ENCODE measurements at regions not wholly inside any gene's neighbourhood (a gene's known extent, or its start where the extent isn't known, plus 50 kb on each side); places are given as distances from the start of the nearest gene placed in this dataset.

DNA sequence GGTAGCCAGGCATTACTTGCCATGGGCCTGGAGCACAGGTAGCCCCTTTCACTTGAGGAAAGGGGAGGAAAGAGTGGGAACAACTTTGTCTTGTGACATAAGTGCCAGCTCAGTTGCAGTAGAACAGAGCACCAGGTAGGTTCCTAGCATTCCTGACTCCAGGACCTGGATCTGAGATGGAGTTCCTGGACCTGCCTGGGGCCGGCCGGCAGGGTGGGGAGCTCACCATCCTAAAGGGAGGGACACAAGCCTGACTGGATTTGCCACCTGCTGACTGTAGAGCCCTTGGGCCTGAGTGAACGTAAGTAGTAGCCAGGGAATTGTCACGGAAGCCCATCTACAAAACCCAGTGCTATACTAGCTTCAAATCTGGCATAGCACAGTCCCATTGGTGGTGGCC is 653.3 kb upstream of the CDH6 start (continued):
- TF ChIP-seq, protein P1, sequence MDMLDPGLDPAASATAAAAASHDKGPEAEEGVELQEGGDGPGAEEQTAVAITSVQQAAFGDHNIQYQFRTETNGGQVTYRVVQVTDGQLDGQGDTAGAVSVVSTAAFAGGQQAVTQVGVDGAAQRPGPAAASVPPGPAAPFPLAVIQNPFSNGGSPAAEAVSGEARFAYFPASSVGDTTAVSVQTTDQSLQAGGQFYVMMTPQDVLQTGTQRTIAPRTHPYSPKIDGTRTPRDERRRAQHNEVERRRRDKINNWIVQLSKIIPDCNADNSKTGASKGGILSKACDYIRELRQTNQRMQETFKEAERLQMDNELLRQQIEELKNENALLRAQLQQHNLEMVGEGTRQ (IDR thresholded peaks at IDR 0.05; ENCODE audit: borderline replicate concordance, low read depth, low read length), result no peak

DNA sequence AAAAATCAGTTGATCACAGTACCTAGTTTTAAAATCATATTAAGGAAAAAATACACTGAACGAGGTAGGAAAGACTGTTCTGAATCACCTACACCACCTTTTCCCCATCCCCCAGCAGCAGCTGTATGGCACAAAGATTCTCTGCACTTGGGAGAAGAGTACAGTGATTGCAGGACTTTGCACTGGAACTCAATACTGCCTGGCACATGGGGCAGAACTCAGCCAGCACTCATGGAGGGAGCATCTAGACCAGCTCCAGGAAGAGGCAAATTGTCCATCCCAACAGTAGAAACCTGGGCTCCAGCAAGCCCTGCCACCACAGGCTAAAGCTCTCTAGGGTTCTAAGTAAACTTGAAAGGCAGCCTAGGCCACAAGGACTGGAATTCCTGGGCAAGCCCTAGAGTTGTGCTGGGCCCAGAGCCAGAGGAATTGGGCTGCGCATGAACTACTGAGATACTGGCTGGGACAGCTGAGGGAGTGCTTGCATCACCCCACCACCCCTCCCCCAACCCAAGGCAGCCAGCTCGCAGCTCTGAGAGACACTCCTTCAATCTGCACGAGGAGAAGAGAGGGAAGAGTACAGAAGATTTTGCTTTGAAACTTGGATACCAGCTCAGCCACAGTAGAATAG is 654.4 kb upstream of the CDH6 start:
- Histone ChIP-seq H3K36me3 (replicated peaks in 1 of 2; ENCODE audit: control insufficient read depth in 1 of 2, insufficient read depth in 2 of 2, low read length in 1 of 2) (no peaks in the 10 kb centered on the region), H4K20me1 (ENCODE audit: insufficient read depth) (no peaks in the 10 kb centered on the region), H3K4me2 (no peak overlapping the region), H2AFZ (ENCODE audit: low read depth) (no peak overlapping the region), H3K27ac (ENCODE audit: low read depth in 2 of 2, low read length in 1 of 2) (no peak overlapping the region), H3K9ac (no peak overlapping the region), H3K4me3 (ENCODE audit: low read depth in 2 of 2, low read length in 1 of 2) (no peak overlapping the region), H3K27me3 (ENCODE audit: insufficient read depth) (no peaks in the 10 kb centered on the region), H3K9me3 (no peaks in the 10 kb centered on the region), H3K4me1 (ENCODE audit: control insufficient read depth in 1 of 2, insufficient read depth in 2 of 2, low read depth in 1 of 2, low read length in 1 of 2) (no peaks in the 10 kb centered on the region), H3F3A (replicated peaks; ENCODE audit: insufficient read depth) (no peaks in the 10 kb centered on the region), H3K79me2 (ENCODE audit: insufficient read depth) (no peaks in the 10 kb centered on the region), H3K9me2 (no peaks in the 10 kb centered on the region)
- no peak for DNase-seq
- TF ChIP-seq, protein P1 (IDR thresholded peaks at IDR 0.05; ENCODE audit: borderline replicate concordance, low read depth, low read length), result no peak
- no peak for TF ChIP-seq TCF12 (IDR thresholded peaks at IDR 0.05)
- TF ChIP-seq GATA2 (CRISPR knock-in tag; IDR thresholded peaks at IDR 0.05), result no peak
- TF ChIP-seq, protein P2, sequence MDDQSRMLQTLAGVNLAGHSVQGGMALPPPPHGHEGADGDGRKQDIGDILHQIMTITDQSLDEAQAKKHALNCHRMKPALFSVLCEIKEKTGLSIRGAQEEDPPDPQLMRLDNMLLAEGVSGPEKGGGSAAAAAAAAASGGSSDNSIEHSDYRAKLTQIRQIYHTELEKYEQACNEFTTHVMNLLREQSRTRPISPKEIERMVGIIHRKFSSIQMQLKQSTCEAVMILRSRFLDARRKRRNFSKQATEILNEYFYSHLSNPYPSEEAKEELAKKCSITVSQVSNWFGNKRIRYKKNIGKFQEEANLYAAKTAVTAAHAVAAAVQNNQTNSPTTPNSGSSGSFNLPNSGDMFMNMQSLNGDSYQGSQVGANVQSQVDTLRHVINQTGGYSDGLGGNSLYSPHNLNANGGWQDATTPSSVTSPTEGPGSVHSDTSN (IDR thresholded peaks at IDR 0.05), result no peak
- TF ChIP-seq RAD21 (IDR thresholded peaks at IDR 0.05; ENCODE audit: low read length), result no peak
- TF ChIP-seq, protein P3, sequence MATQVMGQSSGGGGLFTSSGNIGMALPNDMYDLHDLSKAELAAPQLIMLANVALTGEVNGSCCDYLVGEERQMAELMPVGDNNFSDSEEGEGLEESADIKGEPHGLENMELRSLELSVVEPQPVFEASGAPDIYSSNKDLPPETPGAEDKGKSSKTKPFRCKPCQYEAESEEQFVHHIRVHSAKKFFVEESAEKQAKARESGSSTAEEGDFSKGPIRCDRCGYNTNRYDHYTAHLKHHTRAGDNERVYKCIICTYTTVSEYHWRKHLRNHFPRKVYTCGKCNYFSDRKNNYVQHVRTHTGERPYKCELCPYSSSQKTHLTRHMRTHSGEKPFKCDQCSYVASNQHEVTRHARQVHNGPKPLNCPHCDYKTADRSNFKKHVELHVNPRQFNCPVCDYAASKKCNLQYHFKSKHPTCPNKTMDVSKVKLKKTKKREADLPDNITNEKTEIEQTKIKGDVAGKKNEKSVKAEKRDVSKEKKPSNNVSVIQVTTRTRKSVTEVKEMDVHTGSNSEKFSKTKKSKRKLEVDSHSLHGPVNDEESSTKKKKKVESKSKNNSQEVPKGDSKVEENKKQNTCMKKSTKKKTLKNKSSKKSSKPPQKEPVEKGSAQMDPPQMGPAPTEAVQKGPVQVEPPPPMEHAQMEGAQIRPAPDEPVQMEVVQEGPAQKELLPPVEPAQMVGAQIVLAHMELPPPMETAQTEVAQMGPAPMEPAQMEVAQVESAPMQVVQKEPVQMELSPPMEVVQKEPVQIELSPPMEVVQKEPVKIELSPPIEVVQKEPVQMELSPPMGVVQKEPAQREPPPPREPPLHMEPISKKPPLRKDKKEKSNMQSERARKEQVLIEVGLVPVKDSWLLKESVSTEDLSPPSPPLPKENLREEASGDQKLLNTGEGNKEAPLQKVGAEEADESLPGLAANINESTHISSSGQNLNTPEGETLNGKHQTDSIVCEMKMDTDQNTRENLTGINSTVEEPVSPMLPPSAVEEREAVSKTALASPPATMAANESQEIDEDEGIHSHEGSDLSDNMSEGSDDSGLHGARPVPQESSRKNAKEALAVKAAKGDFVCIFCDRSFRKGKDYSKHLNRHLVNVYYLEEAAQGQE (IDR thresholded peaks at IDR 0.05; ENCODE audit: low read depth, low read length), result no peak
- no peak for TF ChIP-seq EP300 (IDR thresholded peaks at IDR 0.05; ENCODE audit: borderline replicate concordance in 1 of 2, low read depth in 1 of 2, low read length in 1 of 2)
- TF ChIP-seq NFIC (IDR thresholded peaks at IDR 0.05; ENCODE audit: borderline replicate concordance), result no peak
- TF ChIP-seq, protein P4, sequence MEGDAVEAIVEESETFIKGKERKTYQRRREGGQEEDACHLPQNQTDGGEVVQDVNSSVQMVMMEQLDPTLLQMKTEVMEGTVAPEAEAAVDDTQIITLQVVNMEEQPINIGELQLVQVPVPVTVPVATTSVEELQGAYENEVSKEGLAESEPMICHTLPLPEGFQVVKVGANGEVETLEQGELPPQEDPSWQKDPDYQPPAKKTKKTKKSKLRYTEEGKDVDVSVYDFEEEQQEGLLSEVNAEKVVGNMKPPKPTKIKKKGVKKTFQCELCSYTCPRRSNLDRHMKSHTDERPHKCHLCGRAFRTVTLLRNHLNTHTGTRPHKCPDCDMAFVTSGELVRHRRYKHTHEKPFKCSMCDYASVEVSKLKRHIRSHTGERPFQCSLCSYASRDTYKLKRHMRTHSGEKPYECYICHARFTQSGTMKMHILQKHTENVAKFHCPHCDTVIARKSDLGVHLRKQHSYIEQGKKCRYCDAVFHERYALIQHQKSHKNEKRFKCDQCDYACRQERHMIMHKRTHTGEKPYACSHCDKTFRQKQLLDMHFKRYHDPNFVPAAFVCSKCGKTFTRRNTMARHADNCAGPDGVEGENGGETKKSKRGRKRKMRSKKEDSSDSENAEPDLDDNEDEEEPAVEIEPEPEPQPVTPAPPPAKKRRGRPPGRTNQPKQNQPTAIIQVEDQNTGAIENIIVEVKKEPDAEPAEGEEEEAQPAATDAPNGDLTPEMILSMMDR (IDR thresholded peaks at IDR 0.05), result no peak
- no peak for TF ChIP-seq FOXJ3 (CRISPR knock-in tag; IDR thresholded peaks at IDR 0.05)
- TF ChIP-seq GABPA (IDR thresholded peaks at IDR 0.05; ENCODE audit: low read depth), result no peak
- no peak for TF ChIP-seq EZH2phosphoT487 (IDR thresholded peaks at IDR 0.05; ENCODE audit: borderline replicate concordance, low read depth)
- TF ChIP-seq FOSL2 (IDR thresholded peaks at IDR 0.05; ENCODE audit: borderline replicate concordance, low read depth), result no peak
- TF ChIP-seq YY1 (IDR thresholded peaks at IDR 0.05; ENCODE audit: low read depth), result no peak
- TF ChIP-seq RXRA (IDR thresholded peaks at IDR 0.05; ENCODE audit: borderline replicate concordance, low read depth), result no peak
- 0% methylated on average over 3 of the region's 4 CpGs for WGBS (ENCODE audit: low lambda C conversion rate)
- POLR2A ChIA-PET, result no interaction called here
- CTCF ChIA-PET, result no interaction called here

Measured in SK-N-SH (cell line).